ENCODE measurements at regions not wholly inside any gene's neighbourhood (a gene's known extent, or its start where the extent isn't known, plus 50 kb on each side); places are given as distances from the start of the nearest gene placed in this dataset.

- H3K4me3 Mint-ChIP-seq: no peak overlapping the region
Observed at GRCh38 chr4:162912482-162912881, 254.2 kb downstream of the NAF1 start.

DNA sequence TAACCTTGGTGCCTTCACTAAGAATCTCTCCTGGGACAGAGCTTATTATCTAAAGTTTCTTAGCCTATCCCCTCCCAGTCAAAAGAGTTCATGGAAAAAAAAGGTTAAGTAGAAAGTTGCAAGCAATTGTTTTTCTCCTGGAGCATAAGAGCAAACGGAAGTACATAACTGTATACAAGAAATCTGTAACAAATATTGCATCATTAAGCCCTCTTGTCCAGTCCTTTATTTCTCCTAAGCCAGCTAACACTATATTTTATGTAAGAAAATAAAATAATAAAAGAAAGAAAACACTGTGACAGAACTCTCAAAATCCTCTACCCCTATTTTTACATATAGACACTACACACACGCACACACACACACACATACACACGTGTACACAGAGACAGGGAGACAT is 255.3 kb downstream of the NAF1 start:
- TF ChIP-seq, protein P1, sequence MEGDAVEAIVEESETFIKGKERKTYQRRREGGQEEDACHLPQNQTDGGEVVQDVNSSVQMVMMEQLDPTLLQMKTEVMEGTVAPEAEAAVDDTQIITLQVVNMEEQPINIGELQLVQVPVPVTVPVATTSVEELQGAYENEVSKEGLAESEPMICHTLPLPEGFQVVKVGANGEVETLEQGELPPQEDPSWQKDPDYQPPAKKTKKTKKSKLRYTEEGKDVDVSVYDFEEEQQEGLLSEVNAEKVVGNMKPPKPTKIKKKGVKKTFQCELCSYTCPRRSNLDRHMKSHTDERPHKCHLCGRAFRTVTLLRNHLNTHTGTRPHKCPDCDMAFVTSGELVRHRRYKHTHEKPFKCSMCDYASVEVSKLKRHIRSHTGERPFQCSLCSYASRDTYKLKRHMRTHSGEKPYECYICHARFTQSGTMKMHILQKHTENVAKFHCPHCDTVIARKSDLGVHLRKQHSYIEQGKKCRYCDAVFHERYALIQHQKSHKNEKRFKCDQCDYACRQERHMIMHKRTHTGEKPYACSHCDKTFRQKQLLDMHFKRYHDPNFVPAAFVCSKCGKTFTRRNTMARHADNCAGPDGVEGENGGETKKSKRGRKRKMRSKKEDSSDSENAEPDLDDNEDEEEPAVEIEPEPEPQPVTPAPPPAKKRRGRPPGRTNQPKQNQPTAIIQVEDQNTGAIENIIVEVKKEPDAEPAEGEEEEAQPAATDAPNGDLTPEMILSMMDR (IDR thresholded peaks at IDR 0.05): no peak
- CTCF ChIA-PET: no interaction called here
- no peak for ATAC-seq
- POLR2A ChIA-PET: interaction anchor here (0.6 kb wide), 1 partner anchor 1558 kb away, joined by 3 read pairs; no protein-coding TSS in a partner anchor
- Mint-ChIP-seq H3K4me1 (ENCODE audit: low read depth) (no peaks in the 10 kb centered on the region), H3K27ac (no peak overlapping the region), H3K27me3 (no peaks in the 10 kb centered on the region), H3K9me3 (peaks cover 5% of the 10 kb centered on the region), H3K36me3 (ENCODE audit: low read depth) (no peaks in the 10 kb centered on the region), H3K4me3 (no peak overlapping the region)
- intact Hi-C loops (cut with micrococcal nuclease): no loop called here
- no peak for DNase-seq

More at GRCh38 chr4:162912482-162912881, 254.2 kb downstream of the NAF1 start:
- Mint-ChIP-seq H3K27ac (no peak overlapping the region), H3K9me3 (peaks cover 12% of the 10 kb centered on the region), H3K36me3 (ENCODE audit: low read depth) (no peaks in the 10 kb centered on the region), H3K27me3 (no peaks in the 10 kb centered on the region), H3K4me1 (ENCODE audit: low read depth) (no peaks in the 10 kb centered on the region)
- TF ChIP-seq, protein P1 (IDR thresholded peaks at IDR 0.05): no peak
- DNase-seq: no peak
- POLR2A ChIA-PET: no interaction called here
- ATAC-seq: no peak
- CTCF ChIA-PET: no interaction called here
- intact Hi-C loops (cut with micrococcal nuclease): no loop called here

DNA sequence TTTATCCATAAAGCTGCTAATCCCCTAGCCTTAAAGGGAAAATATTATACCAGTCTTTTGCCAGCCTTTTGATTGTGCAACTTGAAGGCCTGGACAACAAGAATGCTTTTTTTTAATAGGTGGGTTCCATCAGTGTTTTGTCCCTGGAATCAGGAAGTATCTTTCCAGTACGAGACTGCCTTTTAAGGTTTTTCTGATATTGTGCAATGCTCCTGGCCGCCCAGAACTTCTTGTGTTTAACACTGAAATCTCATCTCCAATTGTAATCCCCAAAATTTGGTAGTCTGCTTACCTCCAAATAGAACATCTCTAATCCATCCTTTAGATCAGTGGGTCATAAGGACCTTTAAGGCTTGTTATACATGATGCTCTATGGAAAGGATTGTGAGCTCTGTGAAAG is 256.7 kb downstream of the NAF1 start:
- H3K36me3 Mint-ChIP-seq (ENCODE audit: low read depth): no peaks in the 10 kb centered on the region
- no peaks in the 10 kb centered on the region for H3K27me3 Mint-ChIP-seq
- H3K27ac Mint-ChIP-seq: no peak overlapping the region
- ChIA-PET POLR2A (no interaction called here), CTCF (no interaction called here)
- DNase-seq (no peak), ATAC-seq (no peak)
- H3K9me3 Mint-ChIP-seq: peaks cover 4% of the 10 kb centered on the region
- H3K4me1 Mint-ChIP-seq (ENCODE audit: low read depth): no peaks in the 10 kb centered on the region
- no peak overlapping the region for H3K4me3 Mint-ChIP-seq
- TF ChIP-seq, protein P1 (IDR thresholded peaks at IDR 0.05): no peak
- intact Hi-C loops (cut with micrococcal nuclease): no loop called here

DNA sequence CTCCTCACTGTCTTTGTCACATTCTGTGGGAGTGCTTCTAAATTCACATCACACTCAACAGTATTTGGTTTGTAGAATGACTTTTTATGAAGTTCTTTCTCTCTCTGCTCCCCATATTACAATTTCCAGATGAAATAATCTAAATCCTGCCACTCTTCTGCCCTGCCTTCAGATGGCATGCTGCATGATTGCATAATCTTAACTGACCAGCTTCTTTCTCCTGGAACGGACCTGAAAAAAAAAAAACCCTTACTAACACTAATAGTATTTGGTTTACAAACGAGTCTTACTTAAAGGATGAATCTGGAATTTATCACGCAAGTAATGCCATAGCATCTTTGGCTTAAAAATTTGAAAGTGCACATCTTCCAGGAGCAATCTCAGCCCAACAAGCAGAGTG is 272.3 kb downstream of the NAF1 start:
- Mint-ChIP-seq H3K4me1 (ENCODE audit: low read depth) (peaks cover 7% of the 10 kb centered on the region), H3K27me3 (no peaks in the 10 kb centered on the region), H3K36me3 (ENCODE audit: low read depth) (no peaks in the 10 kb centered on the region), H3K9me3 (no peaks in the 10 kb centered on the region), H3K4me3 (no peak overlapping the region), H3K27ac (no peak overlapping the region)
- TF ChIP-seq, protein P1 (IDR thresholded peaks at IDR 0.05): no peak
- POLR2A ChIA-PET: no interaction called here
- ATAC-seq (no peak), DNase-seq (no peak)
- CTCF ChIA-PET: no interaction called here
- intact Hi-C loops (cut with micrococcal nuclease): no loop called here

DNA sequence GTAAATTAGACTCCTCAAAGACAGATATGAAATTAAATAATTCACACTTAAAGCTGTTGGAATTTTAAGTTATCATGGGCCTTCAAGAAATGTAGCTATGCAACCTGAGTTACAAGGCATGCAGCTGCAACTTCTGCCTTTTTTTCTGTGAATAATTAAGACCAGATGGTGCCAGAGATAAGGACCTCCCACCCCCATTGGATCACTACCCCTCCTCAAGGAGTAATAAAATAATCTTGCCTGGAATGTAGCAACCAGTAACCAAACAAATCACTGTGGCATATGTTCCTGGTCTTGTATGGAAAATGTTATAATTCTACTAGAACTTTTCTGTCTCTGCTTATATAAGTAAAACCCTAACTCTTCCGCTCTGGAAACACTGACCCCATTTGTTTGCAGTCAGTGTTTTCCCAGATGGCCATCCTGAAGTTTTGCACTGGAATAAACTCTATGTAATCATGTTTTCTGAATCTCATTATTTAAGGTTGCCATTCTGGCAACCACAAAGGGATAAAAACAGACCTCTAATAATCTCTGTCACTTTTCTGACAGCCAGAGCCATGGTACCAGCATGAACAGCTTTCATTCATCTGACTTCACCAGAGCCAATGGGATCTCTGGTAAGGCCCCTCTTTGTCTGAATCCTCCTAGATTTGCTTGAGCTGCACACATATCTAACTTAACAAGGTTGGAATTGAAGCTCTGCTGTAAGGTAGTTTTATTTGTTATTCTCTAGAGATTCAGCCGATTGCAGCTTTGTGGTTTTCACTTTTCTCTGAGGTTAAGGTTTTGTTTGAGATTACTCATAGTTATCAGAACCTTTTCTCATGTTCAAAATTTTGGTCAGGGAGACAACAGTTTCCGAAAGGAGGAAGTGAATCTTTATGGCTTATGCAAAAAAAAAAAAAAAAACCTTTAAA is 274.6 kb downstream of the NAF1 start:
- Mint-ChIP-seq H3K36me3 (ENCODE audit: low read depth) (no peaks in the 10 kb centered on the region), H3K4me3 (no peak overlapping the region), H3K9me3 (no peaks in the 10 kb centered on the region), H3K27me3 (no peaks in the 10 kb centered on the region), H3K27ac (no peak overlapping the region), H3K4me1 (ENCODE audit: low read depth) (peaks cover 7% of the 10 kb centered on the region)
- intact Hi-C loops (cut with micrococcal nuclease): no loop called here
- ATAC-seq (peak; percentile 55), DNase-seq (no peak)
- TF ChIP-seq, protein P1 (IDR thresholded peaks at IDR 0.05): no peak
- ChIA-PET CTCF (no interaction called here), POLR2A (no interaction called here)

Measured in activated CD8-positive, alpha-beta T cell treated with anti-CD3 and anti-CD28 coated beads for 36 hours (primary cell).